ENCODE measurements at regions not wholly inside any gene's neighbourhood (a gene's known extent, or its start where the extent isn't known, plus 50 kb on each side); places are given as distances from the start of the nearest gene placed in this dataset.

GRCh38 chr10:124300735-124301134 lies 118.0 kb downstream of the OAT start:
- no peak for DNase-seq

DNA sequence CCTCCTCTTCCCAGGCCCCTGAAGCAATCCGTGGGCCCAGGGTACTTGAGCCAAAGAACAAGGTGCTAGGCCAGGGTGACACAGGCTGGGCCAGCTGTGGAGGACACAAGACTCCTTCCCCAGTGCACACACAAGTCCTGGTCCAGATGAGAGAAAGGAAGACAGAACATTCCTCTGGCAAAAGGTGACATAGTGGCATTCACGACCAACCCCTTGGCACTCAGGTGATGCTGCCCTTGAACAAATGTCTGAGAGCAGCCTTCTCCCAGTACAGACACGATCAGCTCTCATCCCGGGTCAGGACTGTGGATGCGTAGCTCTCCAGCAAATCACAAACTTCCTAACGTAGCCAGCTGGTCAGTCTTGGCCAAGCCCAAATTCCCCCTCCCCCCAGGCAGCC lies 118.5 kb downstream of the OAT start:
- no peak for DNase-seq

DNA sequence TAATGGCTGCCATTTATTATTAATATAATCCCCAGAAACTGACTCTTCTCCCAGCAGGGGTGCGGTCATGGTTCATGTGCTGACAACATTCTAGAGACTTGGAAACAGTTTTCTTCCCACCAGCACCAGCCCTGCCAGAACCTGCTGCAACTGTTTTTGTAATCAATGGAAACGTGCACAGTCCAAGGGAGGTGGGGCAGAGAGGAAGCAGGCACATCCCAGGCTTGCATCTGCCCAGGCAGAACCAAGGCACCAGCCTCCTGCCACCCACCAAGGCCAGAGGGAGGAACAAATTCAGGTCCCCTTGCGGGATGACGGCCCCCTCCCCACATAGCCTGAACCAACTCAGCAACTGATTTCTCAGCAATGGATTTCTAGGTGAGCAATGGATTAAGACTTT lies 119.0 kb downstream of the OAT start:
- DNase-seq: no peak

GRCh38 chr10:124298891-124299290 lies 119.8 kb downstream of the OAT start:
- DNase-seq: no peak

- no peak for DNase-seq
Measured at GRCh38 chr10:124296813-124297788, 121.6 kb downstream of the OAT start.

- no peak for DNase-seq
Measured at GRCh38 chr10:124296121-124296812, 122.5 kb downstream of the OAT start.

- no peak for DNase-seq
Measured at GRCh38 chr10:124294811-124295770, 123.6 kb downstream of the OAT start.

DNA sequence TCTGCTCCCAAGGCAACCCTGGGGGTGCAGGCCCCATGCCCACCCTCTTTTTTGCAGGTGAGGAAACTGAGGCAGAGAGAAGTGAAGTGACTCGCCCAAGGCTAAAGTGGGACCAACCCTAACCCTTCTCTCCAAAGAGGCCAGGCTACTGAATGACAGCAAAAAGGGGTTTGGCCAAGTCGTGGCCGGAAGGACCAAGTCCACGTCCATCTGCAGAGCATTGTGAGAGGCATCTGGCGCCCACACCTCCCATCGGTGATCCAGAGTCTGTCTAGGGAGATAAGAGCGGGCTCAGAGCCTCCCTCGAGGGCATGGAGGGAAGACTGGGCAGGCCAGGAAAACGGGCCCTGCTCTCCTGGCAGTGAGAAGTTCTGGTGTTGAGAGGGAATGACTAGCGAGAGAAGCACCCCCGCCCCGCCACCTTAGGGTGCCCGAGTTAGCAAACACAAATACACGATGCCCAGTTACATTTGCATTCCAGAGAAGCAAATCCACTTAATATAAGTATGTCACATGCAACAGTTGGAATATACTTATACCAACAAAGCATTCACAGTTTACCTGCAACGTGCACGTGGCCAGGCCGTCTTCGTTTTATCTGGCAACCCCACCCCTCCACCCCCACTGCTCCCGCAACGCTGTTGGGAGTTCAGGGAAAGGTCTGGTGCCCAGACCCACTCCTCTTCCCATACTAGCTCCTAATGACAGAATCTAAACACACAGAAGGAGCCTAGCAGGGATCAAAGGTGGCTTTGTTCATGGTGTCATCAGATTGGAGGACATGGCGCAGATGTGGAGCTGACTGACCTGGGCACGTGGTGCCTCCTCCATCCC lies 124.9 kb downstream of the OAT start:
- DNase-seq: no peak

- DNase-seq: no peak
Measured at GRCh38 chr10:124292911-124293615, 125.7 kb downstream of the OAT start.

GRCh38 chr10:124291001-124291701 lies 127.6 kb downstream of the OAT start:
- no peak for DNase-seq

DNA sequence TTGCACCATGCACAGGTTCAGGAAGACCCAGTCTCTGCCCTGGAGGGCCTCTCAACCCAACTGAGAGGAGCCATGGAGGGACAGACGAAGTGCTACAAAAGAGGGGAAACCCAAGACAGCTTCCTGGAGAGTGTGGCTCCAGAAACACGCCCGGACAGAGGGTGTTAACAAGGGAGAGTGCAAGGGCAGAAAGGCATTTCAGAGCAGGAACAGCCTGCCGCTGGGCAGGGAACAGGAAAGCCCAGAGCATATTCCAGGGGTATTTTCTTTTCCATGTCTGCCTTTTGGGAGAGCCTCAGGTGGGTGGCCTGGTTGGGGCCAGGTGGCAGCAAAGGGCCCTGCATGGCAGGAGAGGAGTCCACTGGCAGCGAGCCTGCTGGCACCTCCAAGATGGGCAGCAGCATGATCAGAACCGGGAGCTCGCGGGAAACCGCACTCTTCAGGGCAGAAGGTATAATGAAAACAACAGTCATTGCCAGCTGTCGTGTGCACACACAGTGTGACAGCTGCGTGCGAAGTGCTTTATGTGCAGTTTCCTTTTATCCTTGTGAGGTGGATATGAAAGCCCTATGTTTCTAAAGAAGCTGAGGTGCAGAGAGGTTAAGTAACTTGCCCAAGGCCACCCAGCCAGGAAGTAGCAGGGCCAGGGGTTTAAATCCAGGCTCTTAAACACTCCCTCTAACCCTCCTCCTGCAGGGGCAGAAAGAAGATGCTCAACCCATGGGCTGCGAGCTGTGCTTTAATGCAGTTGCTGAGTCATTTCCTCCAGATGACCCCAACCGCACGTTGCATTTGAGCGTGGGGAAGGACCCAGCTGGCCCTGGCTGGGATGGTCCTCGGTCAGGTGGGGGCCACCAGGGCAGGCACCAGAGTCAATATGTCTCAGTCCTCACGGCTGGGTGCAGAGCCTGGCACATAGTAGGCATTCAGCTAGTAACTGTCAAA lies 128.6 kb downstream of the OAT start:
- no peak for DNase-seq

- DNase-seq: no peak
Measured at GRCh38 chr10:124288928-124289850, 129.5 kb downstream of the OAT start.

GRCh38 chr10:124288486-124288885 lies 130.2 kb downstream of the OAT start:
- DNase-seq: no peak

DNA sequence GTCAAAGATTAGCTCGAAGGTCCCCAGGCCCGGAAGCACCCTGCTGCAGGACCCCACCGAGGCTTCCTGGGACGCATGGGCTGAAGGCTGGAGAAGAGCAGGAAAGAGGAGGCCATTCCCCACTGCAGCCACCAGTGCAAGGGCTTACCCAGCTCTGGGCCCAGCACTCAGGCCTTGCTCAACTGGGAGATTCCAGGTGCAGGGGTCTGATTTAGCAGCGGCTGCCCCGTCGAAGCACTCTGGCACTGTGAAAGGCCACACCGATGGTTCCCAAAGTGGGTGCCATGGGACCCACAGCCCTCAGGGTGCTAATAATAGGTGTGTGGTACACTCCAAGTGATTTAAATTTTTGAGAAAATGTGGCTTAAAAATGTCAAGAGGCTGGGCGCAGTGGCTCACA lies 130.9 kb downstream of the OAT start:
- no peak for DNase-seq

GRCh38 chr10:124287071-124287685 lies 131.5 kb downstream of the OAT start:
- DNase-seq: no peak

DNA sequence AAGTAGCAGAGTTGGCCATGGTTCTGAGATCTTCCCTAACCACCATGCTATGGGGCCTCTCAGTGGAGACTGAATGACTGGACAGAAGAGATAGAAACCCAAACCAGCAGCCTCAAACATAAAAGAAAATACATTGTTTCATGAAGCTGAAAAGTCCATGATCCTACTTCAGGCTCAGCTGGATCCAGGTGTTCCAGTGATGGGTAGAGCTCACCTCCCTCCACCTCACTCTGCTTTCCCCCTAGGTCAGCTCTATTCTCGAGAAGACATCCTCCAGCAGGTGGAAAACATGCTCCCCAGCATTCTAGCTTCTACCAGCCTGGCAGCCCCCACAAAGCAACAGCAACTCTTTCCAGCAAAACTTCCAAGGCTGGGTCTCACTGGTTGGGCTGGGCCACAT lies 132.1 kb downstream of the OAT start:
- no peak for DNase-seq

DNA sequence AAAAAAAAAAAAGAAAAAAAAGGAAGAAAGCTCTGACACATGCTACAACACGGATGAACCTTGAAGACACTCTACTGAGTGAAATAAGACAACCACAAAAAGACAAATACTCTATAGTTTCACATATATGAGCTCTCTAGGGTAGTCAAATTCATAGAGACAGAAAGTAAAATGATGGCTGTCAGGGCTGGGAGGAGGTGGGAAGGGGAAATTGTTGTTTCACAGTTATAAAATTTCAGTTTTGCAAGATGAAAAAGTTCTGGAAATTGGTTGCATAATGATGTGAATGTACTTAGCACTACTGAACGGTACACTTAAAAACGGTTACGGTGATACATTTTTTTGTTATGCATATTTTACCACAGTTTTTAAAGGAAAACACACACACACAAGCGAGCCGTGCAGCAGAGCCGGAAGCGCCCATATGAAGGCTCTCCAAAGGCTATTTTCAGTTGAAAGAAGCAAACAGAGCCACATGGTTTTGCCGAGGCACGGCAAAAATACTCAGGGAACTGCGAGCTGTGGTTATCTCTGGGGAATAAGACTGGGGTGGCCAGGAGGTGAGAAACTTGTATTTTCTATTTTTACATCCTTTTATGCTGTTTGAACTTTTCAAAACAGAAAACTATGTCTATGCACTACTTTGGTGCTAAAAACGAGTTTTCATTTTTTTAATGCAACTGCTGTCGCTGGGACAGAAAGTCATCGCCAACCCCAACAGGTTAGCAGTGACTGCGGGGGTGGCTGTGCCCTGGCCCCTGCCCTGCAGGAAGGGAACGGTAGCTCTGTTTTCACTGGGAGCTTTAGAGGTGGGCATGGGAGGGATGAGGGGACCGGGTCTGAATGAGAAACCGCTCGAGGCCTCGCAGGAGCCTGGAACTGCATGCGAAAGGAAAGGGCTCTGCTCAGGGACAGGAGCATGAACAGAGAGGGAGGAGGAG lies 132.9 kb downstream of the OAT start:
- DNase-seq: no peak

Measured in 8988T (cell line).